A549 (cell line): ENCODE measurements at regions not wholly inside any gene's neighbourhood (a gene's known extent, or its start where the extent isn't known, plus 50 kb on each side); places are given as distances from the start of the nearest gene placed in this dataset.

Experiments
- ATAC-seq, 2 experiments: fragments of 200-7000 bp in 1 of 2; fragments of >200 bp in 1 of 2; cut with Nextera tagmentation in 1 of 2; cut with Tn5 transposase in 1 of 2; 3 replicates each; pipeline versions ENCODE4 v1.8.0 to v1.9.1; 2018 to 2020; ENCODE audit warnings: mild to moderate bottlenecking in 1 of 2, moderate library complexity in 1 of 2
- CTCF ChIA-PET: fragments of 300-600 bp; sonication (Branson Sonifier 250); formaldehyde crosslinking; extraction: SDS; loops from one replicate; lab custom pipeline; 2021; ENCODE audit warnings: antibody characterized with exemption, inconsistent platforms; lab: Yijun Ruan, JAX
- POLR2A ChIA-PET: fragments of 350-600 bp; formaldehyde crosslinking; extraction: SDS; loops from one replicate; lab custom pipeline; 2021; ENCODE audit warnings: antibody characterized with exemption, inconsistent platforms; lab: Yijun Ruan, JAX
- DNase-seq, 2 experiments: peaks; one replicate each; pipeline versions ENCODE4 v3.0.0 to v3.0.0-alpha.2; 2011 to 2016; ENCODE audit warnings: low read depth in 1 of 2, low spot score in 1 of 2
- FAIRE-seq: peaks from 2 replicates; lab custom pipeline; 2011; peaks lifted over from hg19 to GRCh38; lab: Jason Lieb, UNC
- H3K27ac ChIP-seq, 2 experiments: fragments of >200 bp; sonication (Bioruptor Twin); formaldehyde crosslinking; 3 replicates each; pipeline ENCODE4 v1.5.1; 2016 to 2017
- H3K4me1 ChIP-seq: fragments of >200 bp; sonication (Bioruptor Twin); formaldehyde crosslinking; 3 replicates; pipeline ENCODE4 v1.6.1; 2016
- H3K4me2 ChIP-seq: fragments of >200 bp; sonication (Bioruptor Twin); formaldehyde crosslinking; 3 replicates; pipeline ENCODE4 v1.6.1; 2016
- H3K4me3 ChIP-seq: fragments of >200 bp; sonication (Bioruptor Twin); formaldehyde crosslinking; 3 replicates; pipeline ENCODE4 v1.5.1; 2016
- H3K9me3 ChIP-seq: fragments of >200 bp; sonication (Bioruptor Twin); formaldehyde crosslinking; 3 replicates; pipeline ENCODE4 v1.6.1; 2016
- ATOH8 ChIP-seq: fragments of 250-450 bp; sonication (Bioruptor Pico); IDR thresholded peaks from 2 replicates; pipeline ENCODE4 v1.5.0; 2020; ENCODE audit warnings: low read depth, mild to moderate bottlenecking, moderate library complexity
- BHLHE40 ChIP-seq: IDR thresholded peaks from 2 replicates; pipeline ENCODE4 v1.6.1; 2012; ENCODE audit warnings: low read depth, low read length, inconsistent platforms
- CEBPB ChIP-seq, 2 experiments: fragments of >200 bp in 1 of 2; sonication (Bioruptor Twin) in 1 of 2; formaldehyde crosslinking in 1 of 2; IDR thresholded peaks; 2 replicates each; pipeline ENCODE4 v1.6.1; 2012 to 2016
- CHD2 ChIP-seq: fragments of 150-350 bp; IDR thresholded peaks from 2 replicates; pipeline ENCODE4 v1.6.1; 2014; ENCODE audit warnings: low read length; ENCODE audit not compliant: partially characterized antibody
- CHD4 ChIP-seq: fragments of 200-600 bp; sonication (generic); IDR thresholded peaks from 2 replicates; pipeline ENCODE4 v1.6.1; 2016; ENCODE audit warnings: antibody characterized with exemption, mild to moderate bottlenecking, borderline replicate concordance
- EP300 ChIP-seq, 2 experiments: fragments of >200 bp; sonication (Bioruptor Twin); formaldehyde crosslinking; IDR thresholded peaks; 2 replicates in 1 of 2; 3 replicates in 1 of 2; pipeline ENCODE4 v1.6.1; 2016 to 2017
- FOSB ChIP-seq: fragments of 250-450 bp; sonication (Bioruptor Pico); IDR thresholded peaks from 2 replicates; pipeline ENCODE4 v1.5.0; 2020; ENCODE audit warnings: mild to moderate bottlenecking, moderate library complexity
- FOXS1 ChIP-seq: fragments of 250-450 bp; sonication (Bioruptor Pico); IDR thresholded peaks from 2 replicates; pipeline ENCODE4 v1.5.0; 2020; ENCODE audit warnings: mild to moderate bottlenecking, moderate library complexity
- HDAC2 ChIP-seq: fragments of 200-600 bp; sonication (generic); IDR thresholded peaks from 2 replicates; pipeline ENCODE4 v1.6.1; 2016
- HEYL ChIP-seq: fragments of 250-450 bp; sonication (Bioruptor Pico); IDR thresholded peaks from 2 replicates; pipeline ENCODE4 v1.8.0; 2021; ENCODE audit warnings: mild to moderate bottlenecking, moderate library complexity
- HOXA7 ChIP-seq: fragments of 250-450 bp; sonication (Bioruptor Pico); IDR thresholded peaks from 2 replicates; pipeline ENCODE4 v1.5.0; 2020; ENCODE audit warnings: mild to moderate bottlenecking, moderate library complexity
- JUN ChIP-seq, 2 experiments: fragments of >200 bp; sonication (Bioruptor Twin); formaldehyde crosslinking; IDR thresholded peaks; 2 replicates in 1 of 2; 3 replicates in 1 of 2; pipeline ENCODE4 v1.6.1; 2016 to 2017
- JUNB ChIP-seq: fragments of >200 bp; sonication (Bioruptor Twin); formaldehyde crosslinking; IDR thresholded peaks from 2 replicates; pipeline ENCODE4 v1.6.1; 2016
- KDM1A ChIP-seq: fragments of 200-600 bp; sonication (generic); IDR thresholded peaks from 2 replicates; pipeline ENCODE4 v1.6.1; 2016; ENCODE audit warnings: low read depth, mild to moderate bottlenecking
- MAZ ChIP-seq: fragments of 150-350 bp; IDR thresholded peaks from 2 replicates; pipeline ENCODE4 v1.6.1; 2014; ENCODE audit warnings: antibody characterized with exemption, low read depth, low read length, borderline replicate concordance
- NFE2L2 ChIP-seq: fragments of 150-350 bp; conservative IDR thresholded peaks from 2 replicates; pipeline ENCODE4 v1.6.1; 2014; ENCODE audit warnings: low read length
- POLR2AphosphoS2 ChIP-seq: conservative IDR thresholded peaks from 2 replicates; pipeline ENCODE4 v1.6.1; 2012; ENCODE audit warnings: low read length, improper control_type of control experiment, inconsistent platforms
- RNF2 ChIP-seq: fragments of 200-600 bp; sonication (generic); IDR thresholded peaks from 2 replicates; pipeline ENCODE4 v1.6.1; 2016; ENCODE audit warnings: low read depth, mild to moderate bottlenecking, antibody characterized with exemption, moderate library complexity, borderline replicate concordance
- SREBF2 ChIP-seq: fragments of 450-650 bp; IDR thresholded peaks from 2 replicates; pipeline ENCODE4 v1.6.1; 2014; ENCODE audit warnings: mild to moderate bottlenecking, moderate library complexity
- TFCP2L1 ChIP-seq: fragments of 250-450 bp; sonication (Bioruptor Pico); IDR thresholded peaks from 2 replicates; pipeline ENCODE4 v1.5.0; 2021; ENCODE audit warnings: mild to moderate bottlenecking
- TP53 ChIP-seq: fragments of 250-450 bp; sonication (Bioruptor Pico); IDR thresholded peaks from 2 replicates; pipeline ENCODE4 v1.5.0; 2021; ENCODE audit warnings: mild to moderate bottlenecking, moderate library complexity
- ZC3H11A ChIP-seq: fragments of 450-650 bp; IDR thresholded peaks from 2 replicates; pipeline ENCODE4 v1.6.1; 2014; ENCODE audit warnings: antibody characterized with exemption, mild to moderate bottlenecking
- ZFP36 ChIP-seq: fragments of 450-650 bp; IDR thresholded peaks from 2 replicates; pipeline ENCODE4 v1.6.1; 2014; ENCODE audit warnings: borderline replicate concordance; ENCODE audit not compliant: partially characterized antibody
- ZSCAN20 ChIP-seq: fragments of 250-450 bp; sonication (Bioruptor Pico); IDR thresholded peaks from 2 replicates; pipeline ENCODE4 v1.8.0; 2022; ENCODE audit warnings: mild to moderate bottlenecking, moderate library complexity
- WGBS: methylation state at CpG from one replicate; pipeline ENCODE4 v1.1.6; 2017; ENCODE audit errors: missing lambda C conversion rate; 5-methylcytosine and 5-hydroxymethylcytosine counted together
- TF ChIP-seq, protein P1 (sequence below): IDR thresholded peaks from 2 replicates; pipeline ENCODE4 v1.6.1; 2012
- TF ChIP-seq, protein P2 (sequence below): IDR thresholded peaks from 2 replicates; pipeline ENCODE4 v1.6.1; 2012
- TF ChIP-seq, protein P3 (sequence below): fragments of >200 bp; sonication (Bioruptor Twin); formaldehyde crosslinking; IDR thresholded peaks from 3 replicates; pipeline ENCODE4 v1.6.1; 2016

DNA sequence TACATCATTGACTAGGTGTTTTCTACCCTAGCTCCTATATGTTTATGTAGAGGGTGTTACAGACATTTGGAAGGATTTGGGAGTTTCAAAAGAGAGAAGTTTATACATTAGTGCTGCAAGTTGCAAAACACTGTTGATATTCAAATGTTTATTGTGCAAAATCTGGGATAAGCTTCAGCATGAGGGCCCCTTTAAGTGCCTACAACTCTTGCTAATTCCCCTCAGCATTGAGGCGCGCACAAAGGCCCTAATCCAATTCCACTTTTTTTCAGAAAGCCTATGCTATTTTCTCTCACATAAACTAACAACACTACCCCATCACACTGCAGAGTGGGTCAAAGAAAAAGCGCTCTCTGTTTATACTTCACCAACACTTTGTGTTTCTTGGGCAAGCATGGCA is 208.0 kb downstream of the NR2F2 start:
- no peak for ATAC-seq
- H3K27ac ChIP-seq = no peak overlapping the region
- no peaks in the 10 kb centered on the region for H3K4me1 ChIP-seq
- H3K9me3 ChIP-seq = no peaks in the 10 kb centered on the region
- ChIA-PET POLR2A (no interaction called here), CTCF (no interaction called here)
- no peak overlapping the region for H3K4me3 ChIP-seq
- no peak for DNase-seq
- FAIRE-seq = no peak
- no peak overlapping the region for H3K4me2 ChIP-seq
- TF ChIP-seq EP300 (IDR thresholded peaks at IDR 0.05) (no peak), ZSCAN20 (CRISPR knock-in tag) (no peak), TP53 (CRISPR knock-in tag) (no peak)
- WGBS = 63% methylated on average over 3 of the region's 3 CpGs

DNA sequence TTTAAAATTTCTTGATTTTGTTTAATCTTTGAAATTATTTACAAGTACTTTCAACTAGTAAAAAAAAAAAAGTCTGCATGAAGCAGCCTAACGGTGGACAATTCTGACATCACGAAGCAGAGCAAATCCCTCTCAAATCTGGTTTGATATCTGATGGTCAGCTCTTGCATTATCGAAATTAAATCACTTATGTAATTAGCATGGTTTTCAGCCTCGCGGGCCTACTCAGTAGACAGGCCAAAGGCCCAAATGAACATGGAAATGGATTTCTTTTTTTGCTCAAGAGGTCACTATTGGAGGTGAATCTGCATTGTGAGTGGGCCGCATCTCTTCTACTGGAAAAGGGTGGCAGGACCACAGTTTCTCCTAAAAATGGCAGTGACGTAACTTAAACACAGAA is 209.8 kb downstream of the NR2F2 start:
- H3K4me2 ChIP-seq = no peak overlapping the region
- ATAC-seq (no peak), FAIRE-seq (no peak), DNase-seq (no peak)
- H3K9me3 ChIP-seq = no peaks in the 10 kb centered on the region
- H3K4me1 ChIP-seq = no peaks in the 10 kb centered on the region
- POLR2A ChIA-PET = no interaction called here
- H3K27ac ChIP-seq = no peak overlapping the region
- H3K4me3 ChIP-seq = no peak overlapping the region
- CTCF ChIA-PET = interaction anchor here (0.7 kb wide), 1 partner anchor 553 kb away, joined by 3 read pairs; no protein-coding TSS in a partner anchor
- 20% methylated on average over 7 of the region's 7 CpGs for WGBS
- TF ChIP-seq HDAC2 = no peak
- no peak for TF ChIP-seq KDM1A
- TF ChIP-seq CHD4 = no peak
- TF ChIP-seq, protein P1, sequence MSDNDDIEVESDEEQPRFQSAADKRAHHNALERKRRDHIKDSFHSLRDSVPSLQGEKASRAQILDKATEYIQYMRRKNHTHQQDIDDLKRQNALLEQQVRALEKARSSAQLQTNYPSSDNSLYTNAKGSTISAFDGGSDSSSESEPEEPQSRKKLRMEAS = no peak
- no peak for TF ChIP-seq ZFP36
- no peak for TF ChIP-seq JUN (IDR thresholded peaks at IDR 0.05)
- TF ChIP-seq CHD2 = no peak
- TF ChIP-seq FOSB (CRISPR knock-in tag) = no peak
- TF ChIP-seq TP53 (CRISPR knock-in tag) = no peak

GRCh38 chr15:96542130-96542770 is 211.8 kb downstream of the NR2F2 start:
- CTCF ChIA-PET = no interaction called here
- POLR2A ChIA-PET = no interaction called here
- H3K4me3 ChIP-seq = no peak overlapping the region
- H3K9me3 ChIP-seq = no peaks in the 10 kb centered on the region
- ATAC-seq (peak in 1 of 2 experiments; percentile 39; a peak in 1 of 6 replicates), FAIRE-seq (no peak), DNase-seq (no peak)
- WGBS = 48% methylated on average over 4 of the region's 4 CpGs
- TF ChIP-seq FOXS1 (CRISPR knock-in tag) (no peak), SREBF2 (no peak), FOSB (CRISPR knock-in tag) (no peak), MAZ (no peak), ATOH8 (CRISPR knock-in tag) (no peak), POLR2AphosphoS2 (no peak), JUNB (no peak), TFCP2L1 (CRISPR knock-in tag) (no peak), HOXA7 (no peak), RNF2 (no peak), ZC3H11A (no peak), HEYL (CRISPR knock-in tag) (no peak), ZFP36 (no peak), NFE2L2 (no peak), CEBPB (IDR thresholded peaks at IDR 0.05) (no peak), BHLHE40 (no peak)
- TF ChIP-seq, protein P2, sequence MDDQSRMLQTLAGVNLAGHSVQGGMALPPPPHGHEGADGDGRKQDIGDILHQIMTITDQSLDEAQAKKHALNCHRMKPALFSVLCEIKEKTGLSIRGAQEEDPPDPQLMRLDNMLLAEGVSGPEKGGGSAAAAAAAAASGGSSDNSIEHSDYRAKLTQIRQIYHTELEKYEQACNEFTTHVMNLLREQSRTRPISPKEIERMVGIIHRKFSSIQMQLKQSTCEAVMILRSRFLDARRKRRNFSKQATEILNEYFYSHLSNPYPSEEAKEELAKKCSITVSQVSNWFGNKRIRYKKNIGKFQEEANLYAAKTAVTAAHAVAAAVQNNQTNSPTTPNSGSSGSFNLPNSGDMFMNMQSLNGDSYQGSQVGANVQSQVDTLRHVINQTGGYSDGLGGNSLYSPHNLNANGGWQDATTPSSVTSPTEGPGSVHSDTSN = no peak
- TF ChIP-seq, protein P3, sequence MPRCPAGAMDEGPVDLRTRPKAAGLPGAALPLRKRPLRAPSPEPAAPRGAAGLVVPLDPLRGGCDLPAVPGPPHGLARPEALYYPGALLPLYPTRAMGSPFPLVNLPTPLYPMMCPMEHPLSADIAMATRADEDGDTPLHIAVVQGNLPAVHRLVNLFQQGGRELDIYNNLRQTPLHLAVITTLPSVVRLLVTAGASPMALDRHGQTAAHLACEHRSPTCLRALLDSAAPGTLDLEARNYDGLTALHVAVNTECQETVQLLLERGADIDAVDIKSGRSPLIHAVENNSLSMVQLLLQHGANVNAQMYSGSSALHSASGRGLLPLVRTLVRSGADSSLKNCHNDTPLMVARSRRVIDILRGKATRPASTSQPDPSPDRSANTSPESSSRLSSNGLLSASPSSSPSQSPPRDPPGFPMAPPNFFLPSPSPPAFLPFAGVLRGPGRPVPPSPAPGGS = no peak
- TF ChIP-seq, protein P1 = no peak
- no peak overlapping the region for H3K27ac ChIP-seq
- no peaks in the 10 kb centered on the region for H3K4me1 ChIP-seq
- no peak overlapping the region for H3K4me2 ChIP-seq
